Stimulated activated CD4-positive, alpha-beta T cell treated with anti-CD3 and anti-CD28 coated beads, Interleukin-12 subunit alpha, Interleukin-12 subunit beta, amount 100 ng/mL, for 48 hours (primary cell): ENCODE measurements at regions not wholly inside any gene's neighbourhood (a gene's known extent, or its start where the extent isn't known, plus 50 kb on each side); places are given as distances from the start of the nearest gene placed in this dataset.

ENCODE experiments used
- DNase-seq, 3 donors: peaks; one replicate each; pipeline ENCODE4 v3.0.0-alpha.2; 2020; ENCODE audit warnings: low read depth in 2 of 3, low spot score in 1 of 3

DNA sequence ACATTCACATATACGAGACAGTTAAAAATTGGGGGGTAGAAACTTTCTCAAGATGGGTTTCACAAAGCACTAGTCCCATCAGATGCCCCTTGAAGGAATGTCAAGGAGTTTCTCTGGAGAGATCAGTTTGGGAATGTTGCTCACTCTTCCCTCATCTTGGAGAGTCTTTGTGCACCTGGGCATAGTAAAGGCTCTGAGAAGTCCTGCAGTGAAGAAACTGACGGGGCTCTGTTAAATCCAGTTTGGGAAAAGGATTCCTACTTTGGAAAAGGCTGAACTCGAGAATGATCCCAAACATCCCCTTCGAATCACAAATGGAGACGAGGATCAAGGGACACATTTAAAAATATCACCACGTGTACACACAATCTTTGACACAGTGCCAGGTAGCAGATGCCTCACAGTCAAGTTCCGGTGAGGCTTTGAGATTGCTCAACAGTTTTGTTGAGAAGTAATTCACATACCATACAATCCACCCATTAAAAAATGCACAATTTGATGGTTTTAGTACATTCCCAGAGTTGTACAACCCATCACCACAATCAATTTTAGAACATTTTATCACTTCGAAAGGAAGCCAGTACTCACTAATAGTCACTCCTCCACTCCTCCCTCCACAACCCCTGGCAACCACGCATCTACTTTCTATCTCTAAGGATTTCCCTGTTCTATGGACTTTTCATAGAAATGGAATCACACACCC is 203.4 kb upstream of the FOXF1 start:
- no peak for DNase-seq

DNA sequence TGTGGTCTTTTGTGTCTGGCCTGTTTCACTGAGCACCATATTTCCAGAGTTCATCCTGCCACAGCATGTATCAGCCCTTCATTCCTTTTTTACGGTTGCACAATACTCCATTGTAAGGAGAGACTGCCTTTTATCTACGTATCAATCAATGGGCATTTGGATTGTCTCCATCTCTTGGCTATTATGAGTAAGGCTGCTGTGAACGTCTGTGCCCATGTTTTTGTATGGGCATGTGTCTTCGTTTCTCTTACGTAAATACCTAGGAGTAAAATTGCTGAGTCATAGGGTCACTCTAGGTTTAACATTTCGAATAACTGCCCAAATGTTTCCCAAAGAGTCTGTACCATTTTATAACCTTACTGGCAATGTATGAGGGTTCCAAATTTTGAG is 202.8 kb upstream of the FOXF1 start:
- DNase-seq = no peak

GRCh38 chr16:86308514-86308913 is 201.8 kb upstream of the FOXF1 start:
- no peak for DNase-seq

- DNase-seq = no peak
Observed at GRCh38 chr16:86313631-86314030, 196.7 kb upstream of the FOXF1 start.

DNA sequence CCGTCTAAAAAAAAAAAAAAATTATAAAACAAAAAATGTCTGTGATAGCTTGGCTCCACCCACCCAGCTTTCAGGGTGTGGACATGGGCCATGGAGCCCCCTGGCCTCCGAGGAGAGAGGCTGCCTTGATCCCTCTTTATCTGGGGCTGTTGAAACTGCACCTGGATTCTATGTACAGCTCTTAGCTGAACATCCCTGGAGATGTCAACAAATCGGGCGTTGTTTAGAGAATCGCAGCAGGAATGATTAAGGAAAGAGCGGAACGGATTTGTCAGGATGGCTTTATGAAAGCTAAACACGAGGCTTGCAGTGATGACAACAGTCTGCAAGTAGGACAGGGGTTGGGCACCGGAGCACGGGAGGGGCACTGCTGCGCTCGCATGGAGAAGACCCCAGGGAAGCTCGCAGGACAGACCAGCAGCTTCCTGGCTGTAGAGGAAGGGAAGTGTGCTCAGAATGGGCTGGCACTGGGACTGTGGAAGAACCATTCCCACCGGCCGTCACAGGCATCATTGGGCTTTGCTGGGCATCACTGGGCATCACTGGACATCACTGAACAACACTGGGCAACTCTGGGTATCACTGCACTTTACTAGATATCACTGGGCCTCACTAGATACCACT is 195.8 kb upstream of the FOXF1 start:
- no peak for DNase-seq

DNA sequence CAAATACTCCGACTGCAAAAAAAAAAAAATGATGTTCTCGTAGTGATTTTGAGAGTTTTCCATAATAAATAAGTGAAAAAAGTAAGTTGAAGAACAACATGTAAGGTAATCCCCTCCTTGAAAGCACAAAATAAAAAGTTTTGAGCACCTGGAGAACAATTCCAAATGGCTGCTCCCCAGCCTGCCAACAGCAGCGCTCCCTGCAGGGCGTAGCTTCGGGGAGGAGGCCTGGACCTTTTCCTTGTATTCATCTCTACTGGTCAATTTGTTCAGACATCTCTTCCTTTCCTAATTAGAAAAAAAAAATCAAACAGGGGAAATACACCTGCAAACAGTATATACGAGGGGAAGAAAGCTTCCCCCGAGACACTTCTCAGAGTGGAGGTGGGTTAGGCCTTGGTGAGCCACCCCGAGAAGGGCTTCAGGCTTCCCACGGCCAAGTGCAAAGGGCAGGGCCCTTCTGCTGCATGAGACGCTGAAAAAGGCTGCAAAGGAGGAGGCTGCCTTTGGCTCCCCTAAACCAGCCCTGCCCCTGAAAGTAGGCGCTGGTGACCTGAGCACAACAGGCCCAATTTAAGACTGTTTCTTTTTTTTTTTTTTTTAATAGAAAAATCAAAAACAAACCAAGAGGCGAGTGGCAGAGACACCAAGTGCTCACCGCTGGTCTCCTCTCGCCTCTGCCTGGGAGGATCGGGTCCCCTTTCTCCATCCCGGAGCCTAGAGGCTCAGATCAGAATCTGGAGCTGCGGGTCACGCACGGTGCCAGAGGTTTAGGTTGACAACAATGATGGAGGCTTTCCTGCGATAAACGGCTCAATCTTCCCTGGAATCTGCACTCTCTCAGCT is 193.1 kb upstream of the FOXF1 start:
- no peak for DNase-seq

GRCh38 chr16:86317813-86318650 is 192.3 kb upstream of the FOXF1 start:
- DNase-seq = no peak

DNA sequence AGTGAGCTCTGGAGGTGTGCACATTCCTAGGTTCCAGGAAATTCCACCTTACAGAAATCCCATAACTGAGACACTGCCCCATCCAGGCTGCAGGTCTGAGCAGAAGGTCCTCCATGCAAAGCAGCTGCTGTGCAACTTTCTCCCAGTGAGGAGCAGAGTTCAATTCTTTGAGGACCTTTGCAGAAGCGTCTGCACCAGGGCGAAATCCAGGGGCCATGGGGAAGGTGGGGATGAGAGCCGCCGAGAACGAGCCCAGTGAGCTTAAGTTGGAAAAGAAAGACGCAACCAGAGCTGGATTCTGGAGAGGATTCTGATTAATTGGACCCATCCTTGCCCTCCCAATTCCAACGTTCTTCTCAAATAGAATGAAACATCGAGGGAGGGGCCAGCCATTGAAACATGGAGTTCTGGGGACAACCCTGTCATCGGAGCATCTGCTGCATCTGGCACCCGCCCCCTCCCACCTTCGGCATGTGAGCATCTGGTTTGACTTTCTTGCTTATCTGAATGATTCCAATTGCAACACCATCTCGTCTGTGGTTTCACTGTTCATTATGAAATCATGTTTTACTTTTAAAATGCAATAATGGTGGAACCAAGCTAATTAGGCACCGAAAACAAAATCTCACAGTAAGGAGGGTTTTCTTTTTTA is 190.6 kb upstream of the FOXF1 start:
- no peak for DNase-seq

DNA sequence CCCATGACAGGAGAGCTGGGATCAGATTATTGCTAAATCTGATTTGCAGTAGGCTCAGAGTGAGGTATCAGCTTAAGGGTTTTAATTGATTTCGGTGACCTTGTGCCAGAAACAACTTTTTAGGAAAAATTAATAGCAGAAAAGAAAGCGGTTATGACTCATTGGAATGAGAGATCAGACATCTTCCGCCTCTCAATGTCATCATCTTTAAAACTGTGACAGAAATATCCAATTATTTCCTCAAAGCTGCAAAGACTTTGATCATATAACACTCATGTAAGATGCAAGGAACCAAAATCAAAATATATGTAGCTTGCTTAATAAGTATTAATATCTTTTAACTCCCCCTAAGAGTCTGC is 190.1 kb upstream of the FOXF1 start:
- DNase-seq = no peak

DNA sequence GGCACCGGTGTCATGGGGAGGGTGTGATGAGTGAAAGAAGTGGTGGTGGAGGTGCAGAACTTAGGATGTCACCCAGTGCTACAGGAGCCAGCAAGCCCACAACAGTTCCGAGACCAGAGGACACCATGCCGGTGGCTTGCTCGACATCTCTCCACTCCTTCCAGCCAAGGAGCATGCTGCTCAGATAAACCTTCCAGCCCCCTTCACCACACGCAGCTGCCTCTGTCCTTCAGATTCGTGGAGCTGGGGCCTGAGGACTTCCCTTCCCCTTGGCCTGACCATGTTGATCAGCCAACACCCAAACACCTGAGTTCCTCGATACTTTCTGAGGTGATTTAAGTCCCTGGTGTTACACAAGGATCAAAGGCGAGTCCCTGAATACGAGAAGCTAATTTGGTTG is 188.8 kb upstream of the FOXF1 start:
- DNase-seq = no peak

- DNase-seq = no peak
Observed at GRCh38 chr16:86322283-86322682, 188.0 kb upstream of the FOXF1 start.

DNA sequence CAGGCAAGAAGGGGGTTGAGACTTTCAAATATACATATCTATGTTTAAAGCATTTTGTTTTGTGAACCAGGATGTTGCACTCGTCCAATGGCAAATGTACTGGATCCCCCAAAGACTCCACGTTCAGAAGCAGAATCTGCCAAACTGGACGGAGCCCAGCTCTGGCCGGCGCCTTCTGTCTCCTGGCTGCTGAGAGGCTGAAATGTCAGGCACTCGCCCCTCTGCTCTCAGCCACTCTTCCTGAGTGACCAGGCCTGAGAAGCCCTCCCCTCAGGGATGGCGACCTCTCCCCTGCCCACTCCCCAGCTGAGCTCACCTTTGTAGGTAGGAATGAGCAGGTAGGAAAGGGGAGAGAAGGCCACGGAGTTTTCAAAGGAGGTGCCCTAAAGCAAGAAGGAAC is 187.5 kb upstream of the FOXF1 start:
- DNase-seq = no peak

DNA sequence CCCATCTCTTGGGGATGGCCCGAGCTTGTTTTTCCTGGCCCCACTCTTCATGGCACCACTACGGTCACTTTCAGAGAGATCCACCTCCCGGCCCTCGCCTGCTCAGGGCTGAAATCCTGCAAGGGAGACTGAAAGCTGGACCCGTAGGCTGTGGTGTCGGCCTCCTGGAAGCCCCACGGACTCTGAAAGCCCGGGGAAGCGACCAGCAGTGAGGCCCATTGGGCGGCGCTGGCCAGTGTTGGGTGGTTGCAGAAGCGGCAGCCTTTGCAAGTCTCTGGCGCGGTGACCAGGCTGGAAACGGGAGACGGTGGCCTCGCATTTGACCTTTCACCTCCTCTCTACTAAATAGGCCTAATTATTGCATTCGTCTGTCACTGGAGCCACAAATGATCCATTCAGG is 186.0 kb upstream of the FOXF1 start:
- no peak for DNase-seq

- DNase-seq = no peak
Observed at GRCh38 chr16:86325360-86325759, 185.0 kb upstream of the FOXF1 start.

GRCh38 chr16:86325895-86326294 is 184.4 kb upstream of the FOXF1 start:
- no peak for DNase-seq

DNA sequence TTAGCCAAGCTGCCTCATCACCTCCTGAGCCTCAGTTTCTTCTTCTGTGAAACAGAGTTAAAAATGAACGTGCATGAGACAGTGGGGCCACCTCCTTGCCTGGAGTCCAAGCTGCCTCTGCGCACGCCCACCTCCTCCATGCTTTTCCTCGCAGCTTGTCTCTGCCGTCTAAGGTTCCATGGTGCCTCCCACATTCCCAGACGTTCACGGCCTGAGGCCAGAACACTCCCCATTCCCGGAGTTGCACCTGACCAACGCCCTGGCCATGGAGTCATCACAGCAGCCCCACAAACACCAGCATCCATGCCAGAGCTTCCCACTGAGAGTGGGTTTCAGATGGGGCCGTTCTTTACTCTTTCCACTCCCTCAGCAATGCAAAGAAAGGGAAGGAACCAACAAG is 183.0 kb upstream of the FOXF1 start:
- DNase-seq = no peak

DNA sequence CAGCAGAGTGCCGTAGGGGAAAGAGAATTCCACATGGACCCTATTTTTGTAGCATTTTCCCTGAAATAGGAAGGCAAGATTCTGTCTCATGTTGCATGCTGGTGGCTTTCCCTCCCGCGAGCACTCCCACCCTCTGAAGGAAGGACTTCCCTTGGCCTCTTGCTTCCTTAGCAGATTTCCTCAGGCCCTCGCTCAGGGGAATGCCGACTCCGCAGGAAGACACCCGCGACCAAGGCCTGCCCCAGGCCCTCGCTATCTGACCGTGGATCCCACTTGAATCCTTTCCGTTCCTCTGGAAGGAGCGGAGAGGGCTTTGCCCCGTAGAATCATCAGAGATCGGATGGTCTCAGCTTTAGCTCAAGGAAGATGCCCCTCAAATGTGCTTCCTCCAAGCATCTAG is 179.4 kb upstream of the FOXF1 start:
- no peak for DNase-seq

DNA sequence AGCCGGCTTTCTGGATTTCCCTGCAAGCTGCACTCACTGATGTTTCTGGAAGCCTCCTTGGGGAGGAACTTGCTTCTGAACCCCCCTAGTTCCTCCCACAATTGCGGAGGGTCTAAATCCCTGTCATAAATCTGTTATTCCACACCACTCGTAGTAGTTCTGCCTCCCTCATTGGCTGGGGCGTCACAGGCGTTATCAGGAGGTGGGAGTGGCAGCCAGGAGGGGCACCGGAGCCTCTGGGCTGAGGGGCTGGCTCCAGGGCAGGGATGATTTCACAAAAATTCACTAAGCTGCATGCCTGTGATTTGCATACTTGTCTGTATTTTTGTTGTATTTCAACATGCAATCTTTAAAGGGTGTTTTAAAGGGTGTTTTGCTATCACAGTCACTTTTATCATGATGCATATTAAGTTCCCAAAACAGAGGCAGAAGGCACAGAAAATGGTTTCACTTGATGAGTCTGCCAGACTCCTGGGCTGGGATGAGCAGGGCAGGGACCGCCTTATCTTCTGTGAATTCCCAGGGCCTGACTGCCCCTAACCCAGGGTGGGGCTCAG is 176.2 kb upstream of the FOXF1 start:
- DNase-seq = no peak

DNA sequence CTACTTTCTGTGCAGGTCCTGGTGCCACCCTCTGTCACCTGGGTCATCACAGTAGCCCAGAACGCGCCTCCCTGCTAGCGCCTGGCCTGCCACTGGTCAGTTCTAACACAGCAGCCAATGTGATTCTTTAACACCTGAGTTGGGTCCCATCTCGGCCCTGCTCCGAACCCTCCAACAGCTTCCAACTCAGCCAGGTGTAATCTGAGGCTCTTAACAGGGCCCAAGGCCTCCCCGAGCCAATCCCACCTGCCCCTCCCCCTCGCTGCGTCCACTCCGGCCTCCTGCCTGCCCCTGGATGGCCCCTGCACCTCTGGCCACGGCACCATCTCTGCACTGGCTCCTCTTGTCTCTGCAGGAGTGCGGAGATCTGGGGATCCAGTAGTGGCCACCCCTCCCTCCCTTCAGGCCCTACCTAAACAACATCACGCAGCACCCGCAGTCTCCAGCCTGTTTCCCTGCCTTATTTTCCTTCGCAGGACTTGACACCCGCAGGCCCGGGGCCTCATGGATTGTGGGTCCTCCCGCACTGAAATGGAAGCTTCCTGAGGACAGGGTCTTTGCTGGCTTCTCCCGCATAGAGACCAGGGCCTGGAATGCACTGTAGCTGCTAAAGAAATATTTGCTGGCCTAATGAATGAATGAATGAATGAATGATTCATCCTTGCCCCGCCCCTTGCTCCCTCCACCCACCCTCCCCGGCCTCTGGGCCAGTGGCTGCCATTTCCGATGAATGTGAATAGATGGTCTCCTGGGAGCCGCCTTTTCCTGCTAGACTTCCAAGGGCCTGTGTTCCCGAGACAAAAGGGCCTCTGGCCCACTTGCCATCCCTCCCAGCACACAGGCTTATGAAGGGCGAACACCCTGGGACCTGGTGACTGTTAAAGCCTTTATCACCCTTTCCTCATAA is 174.8 kb upstream of the FOXF1 start:
- no peak for DNase-seq

DNA sequence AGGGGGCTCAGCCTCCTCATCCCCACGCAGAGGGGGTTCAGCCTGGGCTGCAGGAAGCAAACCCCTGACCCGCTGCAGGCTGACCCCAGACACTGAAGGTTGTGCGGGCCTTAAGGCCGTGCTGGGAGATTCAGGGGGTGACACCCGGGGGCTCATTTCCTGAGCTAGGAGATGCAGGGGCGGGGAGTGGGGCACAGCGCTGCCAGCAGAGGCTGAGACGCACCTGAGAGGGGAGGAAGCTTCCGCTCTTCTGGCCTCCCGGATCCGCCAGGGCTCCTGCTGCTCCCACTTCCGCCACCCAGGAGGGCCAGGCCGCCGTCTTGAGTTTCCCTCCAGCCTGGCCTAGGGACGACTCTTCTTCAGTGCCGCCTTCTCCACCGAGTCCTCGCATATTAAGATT is 173.2 kb upstream of the FOXF1 start:
- no peak for DNase-seq
